GM12873 (cell line): ENCODE measurements at regions not wholly inside any gene's neighbourhood (a gene's known extent, or its start where the extent isn't known, plus 50 kb on each side); places are given as distances from the start of the nearest gene placed in this dataset.

ENCODE experiments used
- CTCF ChIP-seq: IDR thresholded peaks from 2 replicates; pipeline ENCODE4 v1.5.1; 2012; ENCODE audit warnings: low read depth, mild to moderate bottlenecking, moderate library complexity, low read length, control low read depth; ENCODE audit not compliant: insufficient read depth; ENCODE audit errors: missing control alignments

DNA sequence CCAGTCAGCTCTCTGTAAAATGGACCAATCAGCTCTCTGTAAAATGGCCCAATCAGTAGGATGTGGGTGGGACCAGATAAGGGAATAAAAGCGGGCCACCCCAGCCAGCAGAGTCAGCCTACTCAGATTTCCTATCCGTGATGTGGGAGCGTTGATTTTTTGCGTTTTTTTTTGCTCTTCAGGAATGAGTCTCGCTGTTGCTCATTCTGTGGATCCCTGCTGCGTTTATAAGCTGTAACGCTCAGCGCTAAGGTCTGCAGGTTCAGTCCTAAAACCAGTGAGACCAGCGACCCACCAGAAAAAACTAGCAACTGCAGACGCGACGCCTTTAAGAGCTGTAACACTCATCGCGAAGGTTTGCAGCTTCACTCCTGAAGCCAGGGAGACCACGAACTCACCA lies 435.7 kb downstream of the SLITRK6 start:
- TF ChIP-seq CTCF = no peak

DNA sequence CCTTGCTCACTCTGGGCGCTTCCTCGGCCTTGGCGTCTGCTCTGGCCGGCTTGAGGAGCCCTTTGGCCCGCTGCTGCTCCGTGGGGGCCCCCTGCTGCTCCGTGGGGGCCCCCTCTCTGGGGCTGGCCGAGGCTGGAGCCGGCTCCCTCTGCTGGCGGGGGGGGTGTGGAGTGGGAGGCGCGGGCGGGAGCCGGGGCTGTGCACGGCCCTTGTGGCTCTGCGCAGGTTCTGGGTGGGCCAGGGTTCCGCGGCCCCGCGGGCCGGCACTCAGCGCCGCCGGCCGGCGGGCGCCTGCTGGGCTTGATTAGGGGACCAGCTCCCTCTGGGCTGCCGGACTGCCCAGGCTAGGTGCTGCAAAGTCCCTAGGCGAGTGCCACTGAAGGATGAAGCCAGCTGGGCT lies 436.2 kb downstream of the SLITRK6 start:
- TF ChIP-seq CTCF = no peak

DNA sequence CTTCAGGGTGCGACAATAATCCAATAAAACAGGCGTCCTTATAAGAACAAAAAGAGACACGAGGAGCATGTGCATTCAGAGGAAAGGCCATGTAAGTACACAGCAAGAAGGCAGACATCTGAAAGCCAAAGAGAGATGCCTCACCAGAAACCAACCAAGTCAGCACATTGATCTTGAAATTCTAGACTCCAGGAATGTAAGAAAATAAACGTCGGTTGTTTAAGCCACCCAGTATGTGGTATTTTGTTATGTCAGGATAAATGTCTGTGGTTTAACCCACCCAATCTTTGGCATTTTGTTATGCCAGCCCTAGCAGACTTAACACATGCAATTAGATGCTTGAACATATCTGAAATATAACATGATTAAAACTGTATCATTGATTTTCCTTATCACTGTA lies 452.0 kb downstream of the SLITRK6 start:
- no peak for TF ChIP-seq CTCF

DNA sequence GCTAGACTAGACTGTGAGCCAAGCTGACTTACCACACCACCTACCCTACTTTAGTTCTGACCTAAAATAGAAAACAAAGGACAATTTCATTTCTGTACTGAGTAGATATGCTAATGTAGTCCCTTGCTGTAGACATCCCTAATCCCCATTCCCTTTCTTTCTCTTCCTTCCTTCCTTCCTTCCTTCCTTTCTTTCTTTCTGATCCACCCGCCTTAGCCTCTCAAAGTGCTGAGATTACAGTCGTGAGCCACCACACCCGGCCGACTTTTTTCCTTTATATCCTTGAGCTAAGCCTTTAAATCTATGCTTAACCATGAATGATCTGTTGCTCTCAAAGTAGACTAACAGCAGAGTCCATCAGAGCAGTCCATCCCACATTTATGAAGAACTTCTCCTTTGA lies 465.0 kb downstream of the SLITRK6 start:
- TF ChIP-seq CTCF = no peak

DNA sequence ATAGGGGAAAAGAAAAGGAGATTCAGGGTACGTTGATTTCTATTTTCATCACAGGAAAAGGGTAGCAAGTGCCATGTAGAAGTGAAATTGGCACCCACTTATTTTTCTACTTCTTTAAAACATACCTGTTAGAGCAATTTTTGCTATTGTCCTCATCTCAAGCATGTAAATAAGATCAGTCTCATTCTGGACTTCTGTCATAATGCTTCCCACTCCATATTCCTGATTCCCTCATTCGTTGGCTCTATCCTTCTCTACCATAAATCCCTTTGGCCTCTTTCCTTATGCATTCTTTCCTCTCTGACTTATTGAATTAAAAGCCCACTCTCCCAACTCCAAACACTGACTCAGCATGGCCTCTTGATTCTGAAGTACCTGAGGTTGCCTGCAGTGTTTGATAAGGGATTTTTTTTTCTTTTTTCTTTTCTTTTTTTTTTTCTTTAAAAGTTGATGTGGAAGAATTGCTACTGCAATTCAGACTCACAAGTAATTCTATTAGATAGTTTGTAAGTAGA lies 465.7 kb downstream of the SLITRK6 start:
- TF ChIP-seq CTCF = no peak

- no peak for TF ChIP-seq CTCF
These were observed 466.6 kb downstream of the SLITRK6 start for GRCh38 chr13:85332615-85333014.

DNA sequence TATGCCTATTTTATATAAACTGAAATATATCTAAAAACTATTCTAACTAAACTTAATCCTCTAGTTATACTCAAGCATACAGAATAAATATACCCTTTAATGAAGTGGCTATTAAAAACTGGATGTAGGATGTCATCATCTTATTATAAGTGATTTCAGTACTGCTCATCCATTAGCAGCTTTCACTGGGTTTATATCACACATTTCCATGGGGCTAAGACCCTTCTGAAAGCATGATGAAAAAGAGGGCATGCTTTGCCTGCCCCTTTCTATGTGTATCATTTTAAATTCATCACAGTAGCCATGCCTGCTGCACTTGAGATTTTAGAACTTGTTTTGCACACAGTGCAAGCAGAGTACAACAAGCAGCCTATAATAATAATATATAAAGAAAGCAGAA lies 477.5 kb downstream of the SLITRK6 start:
- no peak for TF ChIP-seq CTCF

- no peak for TF ChIP-seq CTCF
These were observed 481.4 kb downstream of the SLITRK6 start for GRCh38 chr13:85317781-85318180.
